HCT116 (cell line): ENCODE measurements at regions not wholly inside any gene's neighbourhood (a gene's known extent, or its start where the extent isn't known, plus 50 kb on each side); places are given as distances from the start of the nearest gene placed in this dataset.

Experiments
- ATAC-seq: fragments of 200-7000 bp; cut with Tn5 transposase; 2 replicates; pipeline ENCODE4 v1.9.1; 2020; ENCODE audit warnings: mild to moderate bottlenecking, moderate library complexity
- BruUV-seq: library from RNA; stranded (reverse); fragments of 400-500 nt; replicated peaks from 2 replicates; lab custom pipeline; 2021; lab: Mats Ljungman, UMichigan
- CTCF ChIA-PET: fragments of 300-600 bp; sonication (Branson Sonifier 250); formaldehyde crosslinking; loops from one replicate; lab custom pipeline; 2021; ENCODE audit warnings: antibody characterized with exemption; lab: Charles Lee
- POLR2A ChIA-PET: fragments of 300-600, 350-600 bp; sonication (Branson Sonifier 250); formaldehyde crosslinking; loops from one replicate; lab custom pipeline; 2021; ENCODE audit warnings: antibody characterized with exemption; lab: Charles Lee
- RAD21 ChIA-PET, 2 experiments: fragments of 300-600 bp; sonication (Branson Sonifier 250); formaldehyde crosslinking; loops; one replicate each; lab custom pipeline; 2023; ENCODE audit warnings: low total read pairs in 2 of 2; ENCODE audit not compliant: uncharacterized antibody in 2 of 2, unreplicated experiment in 2 of 2, low non-redundant PET in 1 of 2; lab: Charles Lee
- DNase-seq: peaks from one replicate; pipeline ENCODE4 v3.0.0-alpha.2; 2010; ENCODE audit warnings: low read depth, low spot score
- H2AFZ ChIP-seq: fragments of 200-600 bp; shearing (Covaris generic), sonication (generic); 2 replicates; pipeline ENCODE4 v1.6.1; 2017; ENCODE audit warnings: low read depth, mixed run types, mixed read lengths, antibody characterized with exemption, low read length; ENCODE audit not compliant: poor library complexity, severe bottlenecking
- H3K27ac ChIP-seq: 2 replicates; pipeline ENCODE4 v1.5.1; 2012; ENCODE audit warnings: low read depth, low read length
- H3K27me3 ChIP-seq: fragments of 200-600 bp; sonication (generic); 2 replicates; pipeline ENCODE4 v1.6.1; 2016; ENCODE audit warnings: mixed run types, low read length, mixed read lengths; ENCODE audit not compliant: insufficient read depth
- H3K36me3 ChIP-seq, 2 experiments: fragments of 200-500 bp in 1 of 2; fragments of 200-600 bp in 1 of 2; sonication (Bioruptor generic) in 1 of 2; sonication (generic) in 1 of 2; 2 replicates each; pipeline versions ENCODE4 v1.5.1 to v1.6.1; 2014 to 2016; ENCODE audit warnings: low read length in 2 of 2, inconsistent platforms in 1 of 2, mixed read lengths in 1 of 2, mixed run types in 1 of 2; ENCODE audit not compliant: insufficient read depth in 2 of 2, control insufficient read depth in 1 of 2
- H3K4me1 ChIP-seq, 2 experiments: fragments of 200-600 bp in 1 of 2; sonication (generic) in 1 of 2; 2 replicates each; pipeline versions ENCODE4 v1.5.1 to v1.6.1; 2012 to 2017; ENCODE audit warnings: low read length in 2 of 2, inconsistent platforms in 1 of 2, mild to moderate bottlenecking in 1 of 2, mixed read lengths in 1 of 2, mixed run types in 1 of 2, moderate library complexity in 1 of 2; ENCODE audit not compliant: insufficient read depth in 2 of 2, control insufficient read depth in 1 of 2
- H3K4me2 ChIP-seq: fragments of 200-600 bp; sonication (generic); 2 replicates; pipeline ENCODE4 v1.6.1; 2017; ENCODE audit warnings: mixed run types, low read length, mixed read lengths
- H3K4me3 ChIP-seq, 2 experiments: fragments of 200-600 bp in 1 of 2; sonication (generic) in 1 of 2; replicated peaks in 1 of 2; 2 replicates each; pipeline ENCODE4 v1.5.1; 2011 to 2016; ENCODE audit warnings: low read length in 2 of 2, control low read depth in 1 of 2, low read depth in 1 of 2, mild to moderate bottlenecking in 1 of 2, mixed read lengths in 1 of 2, mixed run types in 1 of 2
- H3K79me2 ChIP-seq: fragments of 200-600 bp; sonication (generic); 2 replicates; pipeline ENCODE4 v1.6.1; 2017; ENCODE audit warnings: mild to moderate bottlenecking, mixed run types, low read length, moderate library complexity, mixed read lengths; ENCODE audit not compliant: insufficient read depth
- H3K9ac ChIP-seq: fragments of 200-600 bp; sonication (generic); 2 replicates; pipeline ENCODE4 v1.6.1; 2016; ENCODE audit warnings: low read length, mixed read lengths
- H3K9me2 ChIP-seq: fragments of 200-600 bp; sonication (generic), shearing (Covaris generic); 2 replicates; pipeline ENCODE4 v1.6.1; 2017; ENCODE audit warnings: mixed run types, mild to moderate bottlenecking, moderate library complexity; ENCODE audit not compliant: insufficient read depth
- H3K9me3 ChIP-seq, 2 experiments: fragments of 200-500 bp in 1 of 2; fragments of 200-600 bp in 1 of 2; sonication (Bioruptor generic) in 1 of 2; sonication (generic) in 1 of 2; 2 replicates each; pipeline ENCODE4 v1.6.1; 2014 to 2017; ENCODE audit warnings: low read length in 2 of 2, mixed read lengths in 2 of 2, inconsistent platforms in 1 of 2, low read depth in 1 of 2, mild to moderate bottlenecking in 1 of 2, mixed run types in 1 of 2, moderate library complexity in 1 of 2; ENCODE audit not compliant: control insufficient read depth in 1 of 2, insufficient read depth in 1 of 2
- H4K20me1 ChIP-seq: fragments of 200-600 bp; sonication (generic), shearing (Covaris generic); 2 replicates; pipeline ENCODE4 v1.6.1; 2017; ENCODE audit warnings: mixed run types, mild to moderate bottlenecking, moderate library complexity; ENCODE audit not compliant: insufficient read depth
- ATF3 ChIP-seq: IDR thresholded peaks from 2 replicates; pipeline ENCODE4 v1.6.1; 2012
- CTCF ChIP-seq, 3 experiments: fragments of 200-600 bp in 1 of 3; sonication (generic) in 1 of 3; IDR thresholded peaks in 2 of 3; conservative IDR thresholded peaks in 1 of 3; 2 replicates each; pipeline ENCODE4 v1.5.1; 2012 to 2017; ENCODE audit warnings: low read depth in 2 of 3, low read length in 2 of 3, antibody characterized with exemption in 1 of 3, borderline replicate concordance in 1 of 3, control low read depth in 1 of 3, mild to moderate bottlenecking in 1 of 3, mixed read lengths in 1 of 3, mixed run types in 1 of 3, moderate library complexity in 1 of 3; ENCODE audit not compliant: insufficient read depth in 1 of 3
- ELF1 ChIP-seq: IDR thresholded peaks from 2 replicates; pipeline ENCODE4 v1.6.1; 2012; ENCODE audit warnings: low read depth, borderline replicate concordance
- EZH2 ChIP-seq: fragments of 200-600 bp; sonication (generic); IDR thresholded peaks from 2 replicates; pipeline ENCODE4 v1.6.1; 2017; ENCODE audit warnings: antibody characterized with exemption, mixed run types
- EZH2phosphoT487 ChIP-seq: fragments of 200-600 bp; IDR thresholded peaks from 2 replicates; pipeline ENCODE4 v1.6.1; 2018; ENCODE audit warnings: antibody characterized with exemption, borderline replicate concordance
- FOSL1 ChIP-seq: IDR thresholded peaks from 2 replicates; pipeline ENCODE4 v1.6.1; 2012; ENCODE audit warnings: low read depth
- JUND ChIP-seq: IDR thresholded peaks from 2 replicates; pipeline ENCODE4 v1.6.1; 2012
- POLR2A ChIP-seq: IDR thresholded peaks from 2 replicates; pipeline ENCODE4 v1.7.0; 2011; ENCODE audit warnings: borderline replicate concordance; ENCODE audit not compliant: insufficient read depth, insufficient read length; ENCODE audit errors: extremely low read depth
- POLR2AphosphoS5 ChIP-seq: IDR thresholded peaks from 2 replicates; pipeline ENCODE4 v1.6.1; 2011; ENCODE audit warnings: mild to moderate bottlenecking, low read depth, low read length, moderate library complexity
- RAD21 ChIP-seq: IDR thresholded peaks from 2 replicates; pipeline ENCODE4 v1.6.1; 2012; ENCODE audit warnings: low read depth, mild to moderate bottlenecking
- SIN3A ChIP-seq: IDR thresholded peaks from 2 replicates; pipeline ENCODE4 v1.6.1; 2012; ENCODE audit warnings: low read depth
- SP1 ChIP-seq: IDR thresholded peaks from 2 replicates; pipeline ENCODE4 v1.6.1; 2012; ENCODE audit warnings: low read depth
- SRF ChIP-seq: IDR thresholded peaks from 2 replicates; pipeline ENCODE4 v1.6.1; 2012; ENCODE audit warnings: low read depth
- TCF7L2 ChIP-seq: IDR thresholded peaks from 2 replicates; pipeline ENCODE4 v1.7.0; 2011; ENCODE audit warnings: borderline replicate concordance, inconsistent platforms; ENCODE audit not compliant: insufficient read depth, insufficient read length; ENCODE audit errors: extremely low read depth
- YY1 ChIP-seq: IDR thresholded peaks from 2 replicates; pipeline ENCODE4 v1.6.1; 2011; ENCODE audit warnings: low read length, low read depth, moderate library complexity, mild to moderate bottlenecking; ENCODE audit not compliant: insufficient replicate concordance; ENCODE audit errors: extremely low read depth
- ZBTB33 ChIP-seq: IDR thresholded peaks from 2 replicates; pipeline ENCODE4 v1.6.1; 2011; ENCODE audit warnings: mild to moderate bottlenecking, low read length, moderate library complexity; ENCODE audit not compliant: insufficient replicate concordance; ENCODE audit errors: extremely low read depth
- ZFX ChIP-seq: fragments of 450-650 bp; IDR thresholded peaks from 2 replicates; pipeline ENCODE4 v1.6.1; 2017
- ZNF274 ChIP-seq: fragments of 200-500 bp; sonication (Bioruptor generic); IDR thresholded peaks from 2 replicates; pipeline ENCODE4 v1.6.1; 2014; ENCODE audit warnings: mild to moderate bottlenecking, low read depth, low read length, inconsistent platforms
- intact Hi-C: fragments of 100-400 bp; cut with micrococcal nuclease; formaldehyde crosslinking; loops from 2 replicates; pipeline ENCODE4 v1.10.0; 2022

- BruUV-seq = no TSS peak
- Histone ChIP-seq H3K79me2 (no peaks in the 10 kb centered on the region), H3K9me3 (no peaks in the 10 kb centered on the region), H4K20me1 (no peaks in the 10 kb centered on the region), H3K27ac (no peak overlapping the region), H3K4me2 (no peak overlapping the region), H2AFZ (no peak overlapping the region), H3K4me1 (peaks cover 0 to 6% of the 10 kb centered on the region in 2 experiments; a peak in 1 of 4 replicates), H3K9me2 (no peaks in the 10 kb centered on the region), H3K36me3 (no peaks in the 10 kb centered on the region), H3K9ac (no peak overlapping the region), H3K27me3 (no peaks in the 10 kb centered on the region), H3K4me3 (no peak overlapping the region)
- intact Hi-C loops = no loop called here
- CTCF ChIA-PET = no interaction called here
- DNase-seq (no peak), ATAC-seq (no peak)
- TF ChIP-seq POLR2AphosphoS5 = no peak
- no peak for TF ChIP-seq CTCF (IDR thresholded peaks at IDR 0.05 in 2 of 3, conservative IDR thresholded peaks at IDR 0.05 in 1 of 3; ENCODE audit: borderline replicate concordance in 1 of 3, insufficient read depth in 1 of 3, low read depth in 2 of 3, low read length in 2 of 3)
- no peak for TF ChIP-seq TCF7L2
- no peak for TF ChIP-seq RAD21
- no peak for TF ChIP-seq JUND
- TF ChIP-seq FOSL1 = no peak
- TF ChIP-seq ZFX = no peak
- TF ChIP-seq EZH2phosphoT487 = no peak
- TF ChIP-seq ELF1 = no peak
- no peak for TF ChIP-seq EZH2
- TF ChIP-seq ZNF274 = no peak
- TF ChIP-seq SIN3A = no peak
- no peak for TF ChIP-seq ZBTB33
- TF ChIP-seq SRF = no peak
- TF ChIP-seq SP1 = no peak
- no peak for TF ChIP-seq YY1
- no peak for TF ChIP-seq ATF3
- TF ChIP-seq POLR2A = no peak
- POLR2A ChIA-PET = no interaction called here
- RAD21 ChIA-PET = no interaction called here
Observed at GRCh38 chr12:38538319-38538718, 221.7 kb downstream of the ALG10B start.
